ENCODE measurements at regions not wholly inside any gene's neighbourhood (a gene's known extent, or its start where the extent isn't known, plus 50 kb on each side); places are given as distances from the start of the nearest gene placed in this dataset.

- TF ChIP-seq FOXM1 (IDR thresholded peaks at IDR 0.05; ENCODE audit: borderline replicate concordance, low read depth) (no peak), EGR1 (IDR thresholded peaks at IDR 0.05) (no peak), CEBPB (IDR thresholded peaks at IDR 0.05) (no peak), TCF12 (IDR thresholded peaks at IDR 0.05; ENCODE audit: low read depth) (no peak), CREB1 (IDR thresholded peaks at IDR 0.05; ENCODE audit: low read depth) (no peak), TEAD4 (IDR thresholded peaks at IDR 0.05) (no peak), RAD21 (IDR thresholded peaks at IDR 0.05; ENCODE audit: low read depth) (no peak), TAF1 (IDR thresholded peaks at IDR 0.05; ENCODE audit: low read depth) (no peak), USF1 (IDR thresholded peaks at IDR 0.05) (no peak), NFIC (IDR thresholded peaks at IDR 0.05) (no peak), ZBTB7A (IDR thresholded peaks at IDR 0.05; ENCODE audit: low read depth) (no peak), EP300 (IDR thresholded peaks at IDR 0.05; ENCODE audit: borderline replicate concordance) (no peak), YY1 (IDR thresholded peaks at IDR 0.05; ENCODE audit: low read depth) (no peak), MAX (IDR thresholded peaks at IDR 0.05) (no peak), REST (IDR thresholded peaks at IDR 0.05; ENCODE audit: low read depth) (no peak)
Measured at GRCh38 chr5:30500513-30500912, 693.0 kb upstream of the CDH6 start.

DNA sequence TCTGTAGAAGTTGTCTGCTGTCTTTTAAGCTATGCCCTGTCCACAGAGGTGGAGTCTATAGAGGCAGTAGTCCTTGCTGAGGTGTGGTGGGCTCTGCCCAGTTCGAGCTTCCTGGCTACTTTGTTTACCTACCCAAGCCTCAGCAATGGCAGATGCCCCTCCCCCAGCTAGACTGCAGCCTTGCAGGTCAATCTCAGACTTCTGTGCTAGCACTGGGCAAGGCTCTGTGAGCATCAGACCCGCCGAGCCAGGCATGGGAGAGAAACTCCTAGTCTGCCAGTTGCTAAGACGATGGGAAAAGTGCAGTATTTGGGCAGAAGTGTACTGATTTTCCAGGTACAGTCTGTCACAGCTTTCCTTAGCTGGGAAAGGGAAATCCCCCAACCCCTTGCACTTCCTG lies 694.1 kb upstream of the CDH6 start:
- TF ChIP-seq USF1 (IDR thresholded peaks at IDR 0.05) (no peak), TCF12 (IDR thresholded peaks at IDR 0.05; ENCODE audit: low read depth) (no peak), EP300 (IDR thresholded peaks at IDR 0.05; ENCODE audit: borderline replicate concordance) (no peak), YY1 (IDR thresholded peaks at IDR 0.05; ENCODE audit: low read depth) (no peak), REST (IDR thresholded peaks at IDR 0.05; ENCODE audit: low read depth) (no peak), FOXM1 (IDR thresholded peaks at IDR 0.05; ENCODE audit: borderline replicate concordance, low read depth) (no peak), MAX (IDR thresholded peaks at IDR 0.05) (no peak), CREB1 (IDR thresholded peaks at IDR 0.05; ENCODE audit: low read depth) (no peak), TEAD4 (IDR thresholded peaks at IDR 0.05) (no peak), RAD21 (IDR thresholded peaks at IDR 0.05; ENCODE audit: low read depth) (no peak), CEBPB (IDR thresholded peaks at IDR 0.05) (no peak), NFIC (IDR thresholded peaks at IDR 0.05) (no peak), ZBTB7A (IDR thresholded peaks at IDR 0.05; ENCODE audit: low read depth) (no peak), TAF1 (IDR thresholded peaks at IDR 0.05; ENCODE audit: low read depth) (no peak)

DNA sequence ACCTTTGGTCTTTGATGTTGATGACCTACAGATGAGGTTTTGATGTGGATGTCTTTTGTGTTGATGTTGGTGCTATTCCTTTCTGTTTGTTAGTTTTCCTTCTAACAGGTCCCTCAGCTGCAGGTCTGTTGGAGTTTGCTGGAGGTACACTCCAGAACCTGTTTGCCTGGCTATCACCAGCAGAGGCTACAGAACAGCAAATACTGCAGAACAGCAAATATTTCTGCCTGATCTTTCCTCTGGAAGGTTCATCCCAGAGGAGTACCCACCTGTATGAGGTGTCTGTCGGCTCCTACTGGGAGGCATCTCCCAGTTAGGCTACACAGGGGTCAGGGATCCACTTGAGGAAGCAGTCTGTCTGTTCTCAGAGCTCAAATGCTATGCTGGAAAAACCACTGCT lies 694.5 kb upstream of the CDH6 start:
- TF ChIP-seq TCF12 (IDR thresholded peaks at IDR 0.05; ENCODE audit: low read depth) (no peak), YY1 (IDR thresholded peaks at IDR 0.05; ENCODE audit: low read depth) (no peak), RAD21 (IDR thresholded peaks at IDR 0.05; ENCODE audit: low read depth) (no peak), TEAD4 (IDR thresholded peaks at IDR 0.05) (no peak), ZBTB7A (IDR thresholded peaks at IDR 0.05; ENCODE audit: low read depth) (no peak), REST (IDR thresholded peaks at IDR 0.05; ENCODE audit: low read depth) (no peak), NFIC (IDR thresholded peaks at IDR 0.05) (no peak), CREB1 (IDR thresholded peaks at IDR 0.05; ENCODE audit: low read depth) (no peak), FOXM1 (IDR thresholded peaks at IDR 0.05; ENCODE audit: borderline replicate concordance, low read depth) (no peak), TAF1 (IDR thresholded peaks at IDR 0.05; ENCODE audit: low read depth) (no peak), CEBPB (IDR thresholded peaks at IDR 0.05) (no peak), MAX (IDR thresholded peaks at IDR 0.05) (no peak), EP300 (IDR thresholded peaks at IDR 0.05; ENCODE audit: borderline replicate concordance) (no peak), EGR1 (IDR thresholded peaks at IDR 0.05) (no peak), USF1 (IDR thresholded peaks at IDR 0.05) (no peak)

Data from Ishikawa (cell line).